Hematopoietic multipotent progenitor cell (in vitro differentiated cells): ENCODE measurements at regions not wholly inside any gene's neighbourhood (a gene's known extent, or its start where the extent isn't known, plus 50 kb on each side); places are given as distances from the start of the nearest gene placed in this dataset.

Source experiments
- DNase-seq, 3 donors: peaks; one replicate each; pipeline ENCODE4 v3.0.0-alpha.2; 2011 to 2015; ENCODE audit warnings: low read depth in 2 of 3, low spot score in 2 of 3

DNA sequence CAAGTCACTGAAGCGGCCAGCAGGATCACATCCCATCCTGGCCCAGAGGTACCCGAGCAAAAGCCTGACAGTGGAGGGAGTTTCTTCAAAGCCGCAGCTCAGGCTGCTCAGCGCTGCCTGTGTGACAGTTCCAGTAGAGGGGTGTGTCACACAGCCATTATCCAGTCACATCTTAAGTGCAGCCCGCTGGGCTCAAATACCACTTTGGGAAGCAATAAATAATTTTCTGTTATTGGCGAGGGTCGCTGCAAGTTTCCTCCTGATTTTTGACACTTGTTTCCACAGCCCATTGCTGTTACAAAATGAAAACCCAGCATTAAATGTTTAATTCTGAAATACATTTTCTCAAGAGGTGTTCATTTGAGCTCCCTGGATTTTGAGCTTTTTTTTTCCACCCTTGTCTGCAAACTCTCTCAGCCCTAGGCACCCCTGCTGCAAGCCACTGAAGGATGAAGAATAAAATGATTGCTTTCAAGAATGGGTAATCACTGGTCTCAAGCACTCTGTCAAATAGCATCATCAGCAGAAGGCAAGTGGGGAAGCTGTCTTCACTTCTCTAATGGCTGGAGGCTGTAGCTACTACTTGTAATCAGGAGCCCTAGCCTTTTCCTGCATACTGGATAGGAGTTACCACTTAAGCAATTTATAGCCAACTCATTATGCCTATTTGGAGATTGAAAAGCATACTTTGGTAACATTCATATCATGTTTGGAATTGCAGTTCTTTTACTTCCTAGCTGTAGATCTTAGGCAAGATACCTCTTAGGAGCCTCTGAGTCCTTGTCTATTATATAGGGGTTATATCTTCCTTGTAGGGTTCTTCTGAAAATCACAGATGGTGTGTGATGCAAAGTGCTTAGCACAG lies 373.7 kb downstream of the METTL15 start:
- no peak for DNase-seq

DNA sequence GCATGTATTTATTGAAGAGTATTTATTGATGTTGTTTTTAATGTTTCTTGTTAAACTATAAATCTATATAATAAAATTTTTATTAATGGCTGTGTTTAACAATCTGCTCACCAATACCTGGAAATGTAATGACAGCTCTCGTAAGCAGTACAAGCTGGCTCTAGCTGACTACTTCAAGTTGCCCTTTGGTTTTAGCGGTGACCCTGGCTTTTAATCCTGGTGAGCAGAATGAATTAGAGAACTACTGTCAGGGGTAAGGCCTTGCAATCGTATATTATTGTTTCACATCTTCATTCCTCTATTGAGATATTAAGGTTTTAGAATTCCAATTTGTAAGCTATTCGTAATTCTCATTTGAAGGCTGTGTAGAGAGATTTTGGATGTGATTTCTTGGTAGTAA lies 372.2 kb downstream of the METTL15 start:
- no peak for DNase-seq

DNA sequence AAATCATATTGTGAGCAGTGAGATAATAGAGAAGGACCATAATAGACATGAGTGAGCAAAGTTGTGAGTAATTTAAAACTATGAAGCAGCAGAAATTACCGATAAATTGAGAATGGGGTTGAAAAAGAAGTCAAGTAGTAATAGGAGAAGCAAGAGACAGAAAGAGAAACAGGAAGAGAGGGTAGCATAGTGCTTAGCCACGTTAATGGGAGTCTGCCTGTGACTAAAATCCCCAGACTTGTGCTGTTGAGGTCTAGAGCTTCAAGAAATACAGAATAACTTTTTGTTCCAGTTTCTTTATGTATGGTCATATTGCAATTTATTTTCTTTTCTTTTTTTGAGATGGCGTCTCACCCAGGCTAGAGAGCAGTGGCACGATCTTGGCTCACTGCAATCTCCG lies 368.7 kb downstream of the METTL15 start:
- no peak for DNase-seq

DNA sequence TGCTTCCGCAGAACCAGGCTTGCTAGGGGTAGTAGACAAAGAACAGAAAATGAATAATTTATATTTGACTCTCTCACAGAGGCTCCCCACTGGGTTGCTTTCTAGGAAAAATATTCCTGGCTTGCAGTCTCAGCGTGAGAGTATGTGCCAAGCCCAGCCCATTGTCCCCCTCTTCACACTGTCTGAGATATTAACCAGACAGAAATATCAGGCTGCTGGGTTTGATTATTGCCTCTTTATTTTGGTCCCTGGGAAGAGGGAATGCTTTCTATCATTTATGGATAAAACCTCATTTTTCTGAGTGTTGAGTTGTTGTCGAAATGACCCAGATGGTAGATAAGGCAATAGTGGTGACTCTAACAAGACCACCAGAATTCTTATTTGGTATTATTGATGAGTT lies 367.9 kb downstream of the METTL15 start:
- DNase-seq = no peak

DNA sequence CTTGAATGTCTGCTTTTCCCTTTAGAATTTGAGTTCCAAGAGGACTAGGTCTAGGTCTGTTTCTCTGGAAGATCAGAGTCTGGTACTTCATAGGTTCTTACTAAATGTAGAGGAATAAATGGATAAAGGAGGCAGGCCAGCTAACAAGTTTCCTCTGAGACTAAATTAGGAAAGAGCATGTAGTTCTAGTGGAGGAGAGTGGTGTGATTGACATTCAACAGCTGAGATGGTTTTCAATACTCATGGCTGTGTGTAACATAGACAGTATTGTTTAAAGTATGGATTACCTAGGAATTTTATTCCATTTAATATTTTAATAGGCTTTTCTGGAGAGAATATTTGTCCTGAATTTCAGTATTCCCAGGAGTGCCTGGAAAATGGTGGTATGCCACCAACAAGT lies 364.7 kb downstream of the METTL15 start:
- no peak for DNase-seq

DNA sequence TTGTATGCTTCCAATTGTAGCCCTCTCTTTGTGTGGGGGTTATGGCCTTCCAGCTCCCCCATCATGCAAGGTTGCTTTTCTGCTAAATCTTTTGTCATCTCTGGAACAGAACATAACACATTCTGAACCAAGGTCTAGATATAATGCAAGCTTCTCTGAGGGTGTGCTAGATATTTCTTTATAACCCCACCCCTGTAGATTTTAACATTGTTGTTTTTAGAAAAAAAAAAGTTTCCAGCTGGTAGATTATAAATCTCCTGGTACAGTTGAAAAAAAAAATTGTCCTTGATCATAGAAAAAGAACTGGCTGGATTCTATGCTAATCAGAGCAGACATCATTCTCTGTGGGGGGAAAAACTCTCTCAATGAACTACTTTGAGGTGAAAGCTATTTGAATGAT lies 363.3 kb downstream of the METTL15 start:
- DNase-seq = no peak

DNA sequence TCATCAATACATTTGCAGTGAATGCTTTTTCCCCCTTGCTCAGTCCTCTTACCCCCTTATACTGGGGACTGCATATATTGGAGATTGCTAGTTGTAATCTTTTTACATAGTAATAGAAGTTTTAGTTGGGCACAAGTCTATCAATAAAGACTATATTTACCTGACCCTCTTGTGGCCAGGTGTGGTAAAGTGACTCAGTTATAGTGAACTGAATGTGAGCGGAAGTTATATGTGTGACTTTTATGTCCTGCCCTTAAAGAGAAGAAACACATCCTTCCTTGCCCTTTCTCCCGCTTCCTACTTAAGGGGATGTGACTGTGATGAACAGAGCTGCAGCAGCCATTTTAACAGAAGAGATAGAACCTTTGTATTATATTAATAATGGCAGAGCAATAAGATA lies 362.0 kb downstream of the METTL15 start:
- DNase-seq = no peak

DNA sequence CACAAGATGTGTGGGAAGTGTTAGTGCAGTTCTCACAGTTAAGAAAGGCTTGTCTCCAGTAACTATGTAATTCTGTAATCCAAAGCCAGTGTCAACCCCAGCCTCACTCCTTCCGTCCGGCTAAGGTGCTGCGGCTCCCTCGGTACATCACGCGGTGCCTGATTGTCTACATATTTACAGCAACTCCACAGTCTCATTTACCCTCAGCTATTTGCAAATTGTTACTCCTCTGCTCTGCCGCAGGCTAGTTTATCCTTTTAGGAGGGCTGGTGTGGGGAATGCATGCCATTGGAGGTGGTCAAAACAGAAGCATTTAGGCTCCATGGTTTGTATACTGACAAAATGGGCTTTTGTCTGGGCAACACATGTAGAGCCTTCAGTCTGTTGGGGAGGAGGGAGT lies 358.3 kb downstream of the METTL15 start:
- no peak for DNase-seq

DNA sequence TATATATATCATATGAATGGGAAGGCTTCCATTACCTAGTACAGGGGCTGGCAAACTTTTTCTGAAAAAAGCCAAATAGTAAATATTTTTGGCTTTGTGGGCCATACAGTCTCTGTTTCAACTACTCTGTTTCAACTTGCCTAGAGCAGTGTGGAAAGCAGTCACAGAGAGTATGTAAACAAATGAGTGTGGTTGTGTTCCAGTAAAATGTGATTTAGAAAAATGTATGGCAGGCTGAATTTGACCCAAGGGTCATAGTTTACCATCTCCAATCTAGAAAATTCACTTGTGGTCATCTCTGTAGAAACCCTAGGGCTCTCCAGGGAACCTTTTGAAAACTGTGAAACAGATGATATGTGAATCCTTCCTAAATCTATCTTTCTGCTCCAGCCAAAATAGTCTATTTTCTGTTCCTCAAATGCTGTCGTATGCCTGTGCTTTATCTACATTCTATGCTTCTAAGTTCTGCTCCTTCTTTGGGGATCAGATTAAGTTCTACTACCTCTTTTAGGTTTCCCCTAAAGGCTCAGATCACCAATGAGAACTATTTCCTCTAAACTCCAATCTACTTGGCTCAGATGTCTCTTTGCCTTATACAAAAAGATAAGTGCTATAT lies 356.2 kb downstream of the METTL15 start:
- no peak for DNase-seq

DNA sequence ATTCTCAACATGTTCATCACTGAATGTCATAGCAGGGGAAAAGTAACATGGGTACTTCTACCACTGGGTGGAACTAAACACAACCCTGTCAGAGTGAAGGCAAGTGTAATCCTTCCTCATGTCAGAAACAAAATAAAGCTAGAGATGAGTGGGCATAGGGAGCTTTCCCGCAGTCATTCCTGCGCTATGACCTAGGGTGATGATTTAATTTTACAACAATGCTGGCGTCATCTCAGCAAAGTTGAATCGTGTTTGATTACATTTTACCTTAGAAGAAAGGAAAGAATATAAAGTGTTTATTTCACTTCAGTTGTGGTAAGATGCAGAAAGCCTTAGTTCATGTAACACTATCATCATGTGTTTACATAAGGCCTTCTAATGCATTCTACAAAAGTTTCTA lies 355.6 kb downstream of the METTL15 start:
- no peak for DNase-seq

DNA sequence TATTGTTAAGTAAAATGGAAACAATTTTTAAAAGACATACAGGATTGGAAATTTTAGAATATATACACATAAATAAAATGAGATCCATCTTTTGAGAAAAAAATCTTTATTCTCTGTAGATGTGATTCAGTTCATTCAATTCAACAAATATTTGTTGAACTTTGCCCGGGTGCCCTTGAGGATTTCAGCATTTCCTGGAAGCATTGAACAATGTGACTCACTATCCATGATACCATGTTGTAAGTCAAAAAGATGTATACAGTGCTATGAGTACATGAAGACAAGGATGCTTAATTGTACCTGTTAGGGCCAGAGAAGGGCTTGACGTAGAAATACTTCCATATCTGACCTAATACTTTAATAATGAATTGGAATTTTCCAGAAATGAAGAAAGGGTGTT lies 353.7 kb downstream of the METTL15 start:
- DNase-seq = no peak

DNA sequence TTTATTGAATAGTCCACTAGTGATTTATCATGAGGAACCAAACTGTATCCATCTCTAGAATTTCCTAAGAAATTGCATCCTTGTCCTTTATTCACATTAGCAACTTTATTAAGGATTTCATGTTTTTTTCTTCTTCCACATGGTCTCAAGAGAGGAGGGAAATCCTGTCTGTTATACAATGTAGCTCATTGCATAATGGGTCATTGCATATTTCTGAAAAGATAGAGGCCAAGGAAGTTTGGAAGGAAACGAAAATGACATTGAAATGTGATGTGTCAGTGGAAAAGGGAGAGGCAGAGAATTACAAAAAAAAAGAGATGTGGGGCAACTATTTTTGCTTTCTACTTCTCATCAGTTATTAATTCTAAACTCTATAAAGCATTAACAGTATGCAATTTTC lies 353.1 kb downstream of the METTL15 start:
- no peak for DNase-seq

DNA sequence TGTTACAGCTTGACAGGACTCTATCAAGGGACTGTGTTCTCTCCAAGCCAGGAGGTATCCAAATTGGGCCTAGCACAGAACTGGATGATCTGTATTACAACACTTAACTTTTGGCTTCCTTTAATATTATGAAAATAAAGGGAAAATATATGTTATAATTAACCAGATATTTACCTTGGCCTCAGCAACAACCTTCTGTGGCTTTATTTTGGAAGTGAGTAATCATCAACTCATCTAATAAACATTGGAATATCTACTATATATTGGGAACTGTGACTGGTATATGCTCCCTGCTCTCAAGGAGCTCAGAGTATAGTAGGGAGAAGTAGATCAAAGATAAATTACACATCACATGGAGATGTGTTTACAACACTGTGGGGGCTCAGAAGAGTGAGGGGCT lies 352.2 kb downstream of the METTL15 start:
- no peak for DNase-seq

DNA sequence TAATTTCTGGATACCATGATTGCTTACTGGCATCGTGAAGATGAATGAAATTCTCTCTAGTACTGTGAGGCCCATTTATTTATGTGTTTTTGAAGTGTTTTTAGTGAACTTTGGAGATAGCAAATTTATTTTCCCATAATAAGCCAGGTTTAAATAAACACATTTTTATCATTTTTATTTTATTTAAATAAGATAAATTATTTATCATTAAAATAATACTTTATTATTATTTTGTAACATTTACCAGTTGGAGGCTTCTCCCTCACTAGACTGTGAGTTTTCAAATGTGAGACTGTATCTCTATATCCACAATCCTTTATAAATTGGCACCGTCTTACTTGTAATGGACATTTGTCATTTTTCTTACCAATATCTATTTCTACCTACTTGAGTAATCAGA lies 351.7 kb downstream of the METTL15 start:
- DNase-seq = no peak

DNA sequence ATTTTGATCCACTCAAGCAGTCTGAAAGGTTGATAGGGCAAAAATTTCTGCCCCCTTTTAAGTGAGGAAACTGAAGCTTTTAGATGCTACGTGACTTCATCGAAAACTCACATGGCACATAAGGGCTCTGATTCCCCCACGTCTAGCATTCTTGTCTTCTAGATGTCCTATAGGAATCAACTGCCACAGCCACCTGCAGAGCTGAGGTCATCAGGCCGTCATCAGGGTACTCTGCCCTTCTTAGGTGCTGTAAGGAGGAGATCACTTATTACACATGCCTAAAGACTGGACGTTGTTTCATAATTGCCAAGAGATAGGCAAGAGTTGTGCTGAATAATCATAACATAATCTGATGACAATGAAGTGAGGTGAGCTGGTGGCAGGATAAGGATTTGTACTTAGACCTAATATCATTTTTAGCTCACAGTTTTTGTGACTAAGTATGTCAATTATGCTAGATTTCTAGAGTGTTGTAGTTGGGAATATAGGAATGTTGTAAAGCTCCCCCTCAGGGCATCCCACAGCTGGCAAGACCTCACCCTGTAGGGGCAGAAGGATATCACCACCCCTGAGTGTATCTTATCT lies 349.4 kb downstream of the METTL15 start:
- no peak for DNase-seq

DNA sequence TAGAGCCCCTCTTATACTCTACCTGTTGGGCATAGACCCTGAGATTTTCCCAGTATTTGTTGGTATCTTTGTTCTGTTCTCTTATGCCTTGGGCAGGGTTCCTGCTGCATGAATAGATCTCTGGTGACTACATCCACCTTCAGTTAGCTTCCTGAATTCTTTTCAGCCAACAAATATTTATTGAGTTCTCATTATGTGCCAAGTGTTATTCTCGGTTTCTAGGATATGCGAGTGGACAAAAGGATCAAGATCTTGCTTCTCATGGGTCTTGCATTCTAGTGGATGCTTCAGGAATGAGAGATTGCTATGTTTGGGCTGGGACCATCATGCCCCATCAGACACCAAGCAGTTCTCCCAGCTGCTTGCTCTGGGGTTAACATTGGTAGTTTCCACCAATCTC lies 340.0 kb downstream of the METTL15 start:
- no peak for DNase-seq

DNA sequence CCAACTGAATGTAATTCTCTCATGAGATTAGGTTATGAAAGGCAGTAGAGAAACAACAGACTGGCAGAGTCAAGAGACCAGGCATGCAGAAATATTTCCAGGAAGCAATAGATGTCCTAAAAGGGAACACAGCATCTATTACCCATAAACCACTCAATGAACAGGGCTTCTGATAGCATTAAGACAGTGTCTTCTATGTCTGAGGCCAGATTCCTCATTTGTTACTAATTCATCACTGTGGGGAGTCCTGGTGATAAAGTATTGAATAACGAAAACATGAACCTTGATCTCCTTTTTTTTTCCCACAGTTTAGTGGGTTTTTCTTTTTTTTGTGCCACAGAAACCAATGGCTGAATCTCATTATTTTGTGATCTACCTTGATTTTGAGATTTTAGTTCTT lies 339.0 kb downstream of the METTL15 start:
- no peak for DNase-seq

DNA sequence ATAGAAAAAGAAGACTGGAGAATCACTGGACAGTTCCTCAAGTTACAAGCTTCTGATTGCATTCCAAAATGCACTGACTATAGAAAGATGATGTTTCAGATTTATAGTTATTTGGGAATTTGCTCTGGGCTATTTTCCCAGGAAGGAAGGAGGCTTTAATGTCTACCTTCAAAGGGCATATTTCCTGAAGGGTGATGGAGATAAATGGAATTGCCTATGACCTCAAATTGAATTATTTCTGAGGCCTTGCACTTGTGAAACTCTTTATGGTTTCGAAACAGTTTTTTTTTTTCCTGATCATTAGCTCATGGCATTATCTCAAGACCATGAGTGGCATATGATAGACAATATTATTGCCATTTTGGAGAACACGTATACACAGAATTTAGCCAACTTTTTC lies 333.9 kb downstream of the METTL15 start:
- no peak for DNase-seq

DNA sequence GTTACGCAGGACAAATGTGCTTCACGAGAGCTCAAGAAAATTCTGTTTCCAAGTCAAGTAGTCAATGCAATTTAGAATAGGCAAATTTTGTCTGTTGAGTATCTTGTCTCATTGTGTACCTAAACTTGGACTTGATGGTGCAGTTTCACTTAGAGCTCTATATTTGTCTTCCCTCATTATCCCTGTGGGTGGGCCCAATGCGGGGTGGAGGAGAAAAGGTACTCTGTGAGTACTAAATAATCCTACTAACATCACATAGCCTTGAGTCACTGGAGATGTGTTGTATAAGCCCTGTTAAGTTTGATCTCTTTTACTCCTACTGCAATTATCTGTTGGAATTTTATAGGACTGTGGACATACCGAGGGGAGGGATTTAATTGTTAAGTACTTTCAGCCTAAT lies 331.2 kb downstream of the METTL15 start:
- DNase-seq = no peak

DNA sequence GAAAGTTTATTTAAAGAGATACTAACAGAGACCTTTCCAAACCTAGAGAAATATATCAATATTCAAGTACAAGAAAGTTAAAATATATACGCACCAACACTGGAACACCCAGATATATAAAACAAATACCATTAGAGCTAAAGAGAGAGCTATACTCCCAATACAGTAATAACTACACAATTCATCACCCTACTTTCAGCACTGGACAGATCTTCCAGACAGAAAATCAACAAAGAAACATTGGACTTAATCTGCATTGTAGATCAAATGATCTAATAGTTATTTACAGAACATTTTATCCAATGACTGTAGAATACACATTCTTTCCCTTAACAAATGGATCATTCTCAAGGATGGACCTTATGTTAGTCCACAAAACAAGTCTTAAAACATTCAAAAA lies 311.9 kb downstream of the METTL15 start:
- no peak for DNase-seq

DNA sequence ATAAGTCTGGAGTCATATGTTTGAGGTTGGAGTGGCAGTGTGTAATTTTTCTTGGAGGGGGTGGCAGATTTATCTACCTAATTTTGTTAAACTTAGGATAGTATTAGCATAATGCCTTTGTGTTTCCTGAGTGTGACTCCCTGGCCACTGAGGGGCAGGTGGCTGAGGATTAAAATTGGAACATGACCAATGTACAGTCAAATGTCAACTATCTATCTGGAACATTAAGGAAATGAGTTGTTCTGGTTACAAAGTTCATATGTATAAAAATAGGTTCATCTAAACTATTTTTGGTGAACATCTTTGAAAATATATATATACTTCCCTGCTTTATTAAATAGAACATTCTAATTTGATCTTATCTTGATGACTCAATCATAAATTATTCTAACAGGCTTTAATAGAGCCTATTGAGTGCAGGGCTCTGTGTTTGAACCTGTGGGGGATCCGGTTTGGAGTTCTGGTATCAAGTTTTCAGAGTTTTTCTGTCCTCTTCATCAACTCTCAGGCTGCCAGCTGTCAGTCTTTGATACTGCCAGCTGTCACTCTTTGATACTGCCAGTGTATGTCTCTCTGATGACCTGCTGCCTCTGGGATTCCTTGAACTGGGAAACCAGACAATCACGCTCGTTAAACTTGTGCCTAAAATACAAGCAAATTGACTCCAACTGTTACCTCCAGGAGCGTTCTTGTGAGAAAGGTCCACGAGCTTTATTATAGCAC lies 309.6 kb downstream of the METTL15 start:
- DNase-seq = no peak

DNA sequence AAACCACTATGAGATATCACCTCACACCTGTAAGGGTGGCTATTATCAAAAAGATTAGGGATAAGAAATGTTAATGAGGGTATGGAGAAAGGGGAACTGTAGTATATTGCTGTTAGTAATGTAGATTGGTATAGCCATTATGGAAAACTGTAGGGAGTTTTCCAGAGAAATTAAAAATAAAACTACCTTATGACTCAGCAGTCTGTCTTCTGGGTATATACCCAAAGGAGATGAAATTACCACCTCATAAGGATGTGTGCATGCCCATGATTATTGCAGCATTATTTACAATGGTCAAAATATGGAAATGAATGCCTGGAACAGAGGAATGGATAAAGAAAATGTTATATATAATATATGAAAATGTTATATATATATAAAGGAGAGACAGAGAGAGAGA lies 303.8 kb downstream of the METTL15 start:
- DNase-seq = no peak
